HG03457 (cell line): ENCODE measurements at regions not wholly inside any gene's neighbourhood (a gene's known extent, or its start where the extent isn't known, plus 50 kb on each side); places are given as distances from the start of the nearest gene placed in this dataset.

ENCODE experiments used
- ATAC-seq: cut with Tn5 transposase; IDR thresholded peaks from one replicate; pipeline ENCODE4 v1.9.1; 2021; ENCODE audit warnings: moderate number of reproducible peaks; ENCODE audit not compliant: unreplicated experiment

GRCh38 chr7:79877874-79878465 lies 256.7 kb upstream of the GNAI1 start:
- no peak for ATAC-seq

GRCh38 chr7:79876848-79877252 lies 257.8 kb upstream of the GNAI1 start:
- ATAC-seq: no peak

- ATAC-seq: no peak
These were observed 259.8 kb upstream of the GNAI1 start for GRCh38 chr7:79874797-79875196.

GRCh38 chr7:79872176-79872575 lies 262.5 kb upstream of the GNAI1 start:
- no peak for ATAC-seq

- ATAC-seq: no peak
These were observed 266.6 kb upstream of the GNAI1 start for GRCh38 chr7:79868010-79868409.

- ATAC-seq: no peak
These were observed 272.0 kb upstream of the GNAI1 start for GRCh38 chr7:79862447-79863210.

GRCh38 chr7:79855172-79855571 lies 279.5 kb upstream of the GNAI1 start:
- ATAC-seq: no peak

GRCh38 chr7:79854621-79855020 lies 280.0 kb upstream of the GNAI1 start:
- ATAC-seq: no peak

- ATAC-seq: no peak
These were observed 296.7 kb upstream of the GNAI1 start for GRCh38 chr7:79837915-79838314.

GRCh38 chr7:79833616-79834015 lies 301.0 kb upstream of the GNAI1 start:
- no peak for ATAC-seq

- ATAC-seq: no peak
These were observed 305.8 kb upstream of the GNAI1 start for GRCh38 chr7:79828866-79829265.

- no peak for ATAC-seq
These were observed 311.2 kb upstream of the GNAI1 start for GRCh38 chr7:79823246-79823951.

GRCh38 chr7:79822620-79823240 lies 311.9 kb upstream of the GNAI1 start:
- no peak for ATAC-seq

- no peak for ATAC-seq
These were observed 314.2 kb upstream of the GNAI1 start for GRCh38 chr7:79820387-79820786.

GRCh38 chr7:79810916-79811315 lies 323.7 kb upstream of the GNAI1 start:
- ATAC-seq: no peak

GRCh38 chr7:79806161-79806734 lies 328.4 kb upstream of the GNAI1 start:
- no peak for ATAC-seq

- ATAC-seq: no peak
These were observed 337.3 kb upstream of the MAGI2 start for GRCh38 chr7:79790656-79791262.

- ATAC-seq: no peak
These were observed 336.3 kb upstream of the MAGI2 start for GRCh38 chr7:79789584-79790345.

- ATAC-seq: no peak
These were observed 334.2 kb upstream of the MAGI2 start for GRCh38 chr7:79787623-79788022.

GRCh38 chr7:79787096-79787495 lies 333.6 kb upstream of the MAGI2 start:
- no peak for ATAC-seq
